Ishikawa (cell line): ENCODE measurements at regions not wholly inside any gene's neighbourhood (a gene's known extent, or its start where the extent isn't known, plus 50 kb on each side); places are given as distances from the start of the nearest gene placed in this dataset.

Experiments
- CEBPB ChIP-seq: IDR thresholded peaks from 2 replicates; pipeline ENCODE4 v1.6.1; 2012
- CREB1 ChIP-seq: IDR thresholded peaks from 2 replicates; pipeline ENCODE4 v1.6.1; 2012; ENCODE audit warnings: low read depth
- EGR1 ChIP-seq: IDR thresholded peaks from 2 replicates; pipeline ENCODE4 v1.6.1; 2012
- EP300 ChIP-seq: IDR thresholded peaks from 2 replicates; pipeline ENCODE4 v1.6.1; 2012; ENCODE audit warnings: borderline replicate concordance
- FOXM1 ChIP-seq: IDR thresholded peaks from 2 replicates; pipeline ENCODE4 v1.6.1; 2012; ENCODE audit warnings: low read depth, borderline replicate concordance
- MAX ChIP-seq: IDR thresholded peaks from 2 replicates; pipeline ENCODE4 v1.6.1; 2012
- NFIC ChIP-seq: IDR thresholded peaks from 2 replicates; pipeline ENCODE4 v1.6.1; 2012
- REST ChIP-seq: IDR thresholded peaks from 2 replicates; pipeline ENCODE4 v1.6.1; 2012; ENCODE audit warnings: low read depth, mild to moderate bottlenecking
- TAF1 ChIP-seq: IDR thresholded peaks from 2 replicates; pipeline ENCODE4 v1.6.1; 2012; ENCODE audit warnings: low read depth, mild to moderate bottlenecking
- TCF12 ChIP-seq: IDR thresholded peaks from 2 replicates; pipeline ENCODE4 v1.6.1; 2012; ENCODE audit warnings: low read depth
- TEAD4 ChIP-seq: IDR thresholded peaks from 2 replicates; pipeline ENCODE4 v1.6.1; 2012
- USF1 ChIP-seq: IDR thresholded peaks from 2 replicates; pipeline ENCODE4 v1.6.1; 2012
- YY1 ChIP-seq: IDR thresholded peaks from 2 replicates; pipeline ENCODE4 v1.6.1; 2012; ENCODE audit warnings: low read depth
- ZBTB7A ChIP-seq: IDR thresholded peaks from 2 replicates; pipeline ENCODE4 v1.6.1; 2012; ENCODE audit warnings: low read depth

- TF ChIP-seq TAF1 (no peak), CREB1 (no peak), FOXM1 (no peak), TCF12 (no peak), CEBPB (no peak), EGR1 (no peak), MAX (no peak), EP300 (no peak), ZBTB7A (no peak), USF1 (no peak), NFIC (no peak), YY1 (no peak), TEAD4 (no peak), REST (no peak)
Observed at GRCh38 chr9:87798261-87798833, 72.4 kb downstream of the CTSL start.
